Mammary epithelial cell (primary cell): ENCODE measurements at regions not wholly inside any gene's neighbourhood (a gene's known extent, or its start where the extent isn't known, plus 50 kb on each side); places are given as distances from the start of the nearest gene placed in this dataset.

Experiments used
- EZH2 ChIP-seq: IDR thresholded peaks from 2 replicates; pipeline ENCODE4 v1.6.1; 2012; ENCODE audit warnings: low read length, inconsistent platforms, borderline replicate concordance
- TF ChIP-seq, protein P1 (sequence below), 2 donors: IDR thresholded peaks in 1 of 2; conservative IDR thresholded peaks in 1 of 2; 2 replicates each; pipeline ENCODE4 v1.5.1; 2011 to 2012; ENCODE audit warnings: inconsistent platforms in 2 of 2, low read length in 2 of 2, mild to moderate bottlenecking in 2 of 2, control low read depth in 1 of 2, low read depth in 1 of 2; ENCODE audit not compliant: insufficient read depth in 1 of 2; ENCODE audit errors: extremely low read depth in 1 of 2

DNA sequence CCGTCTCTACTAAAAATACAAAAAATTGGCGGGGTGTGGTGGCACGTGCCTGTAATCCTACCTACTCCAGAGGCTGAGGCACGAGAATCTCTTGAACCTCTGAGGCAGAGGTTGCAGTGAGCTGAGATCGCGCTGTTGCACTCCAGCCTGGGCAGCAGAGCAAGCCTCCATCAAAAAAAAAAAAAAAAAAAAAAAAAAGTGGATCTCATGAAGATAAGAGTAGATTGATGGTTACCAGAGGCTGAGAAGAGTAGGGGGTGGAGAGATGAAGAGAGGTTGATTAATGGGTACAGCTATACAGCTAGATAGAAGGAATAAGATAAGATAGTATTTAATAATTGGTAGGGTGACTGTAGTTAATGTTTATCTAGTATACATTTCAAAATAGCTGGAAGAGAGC is 65.9 kb upstream of the LRRC3B start:
- TF ChIP-seq, protein P1, sequence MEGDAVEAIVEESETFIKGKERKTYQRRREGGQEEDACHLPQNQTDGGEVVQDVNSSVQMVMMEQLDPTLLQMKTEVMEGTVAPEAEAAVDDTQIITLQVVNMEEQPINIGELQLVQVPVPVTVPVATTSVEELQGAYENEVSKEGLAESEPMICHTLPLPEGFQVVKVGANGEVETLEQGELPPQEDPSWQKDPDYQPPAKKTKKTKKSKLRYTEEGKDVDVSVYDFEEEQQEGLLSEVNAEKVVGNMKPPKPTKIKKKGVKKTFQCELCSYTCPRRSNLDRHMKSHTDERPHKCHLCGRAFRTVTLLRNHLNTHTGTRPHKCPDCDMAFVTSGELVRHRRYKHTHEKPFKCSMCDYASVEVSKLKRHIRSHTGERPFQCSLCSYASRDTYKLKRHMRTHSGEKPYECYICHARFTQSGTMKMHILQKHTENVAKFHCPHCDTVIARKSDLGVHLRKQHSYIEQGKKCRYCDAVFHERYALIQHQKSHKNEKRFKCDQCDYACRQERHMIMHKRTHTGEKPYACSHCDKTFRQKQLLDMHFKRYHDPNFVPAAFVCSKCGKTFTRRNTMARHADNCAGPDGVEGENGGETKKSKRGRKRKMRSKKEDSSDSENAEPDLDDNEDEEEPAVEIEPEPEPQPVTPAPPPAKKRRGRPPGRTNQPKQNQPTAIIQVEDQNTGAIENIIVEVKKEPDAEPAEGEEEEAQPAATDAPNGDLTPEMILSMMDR (conservative IDR thresholded peaks at IDR 0.05 in 1 of 2, IDR thresholded peaks at IDR 0.05 in 1 of 2; ENCODE audit: extremely low read depth in 1 of 2, insufficient read depth in 1 of 2, low read depth in 1 of 2, low read length in 2 of 2): no peak
- no peak for TF ChIP-seq EZH2
